Upper lobe of left lung (tissue), 4 donors: ENCODE measurements at regions not wholly inside any gene's neighbourhood (a gene's known extent, or its start where the extent isn't known, plus 50 kb on each side); places are given as distances from the start of the nearest gene placed in this dataset.

Source experiments
- POLR2A ChIP-seq, 4 donors: fragments of 450-650 bp; IDR thresholded peaks; one replicate each; pipeline ENCODE4 v1.5.1; 2016 to 2017; ENCODE audit warnings: antibody characterized with exemption in 4 of 4, mild to moderate bottlenecking in 2 of 4
- POLR2AphosphoS5 ChIP-seq, 2 donors: sonication (generic); formaldehyde crosslinking; IDR thresholded peaks; one replicate each; pipeline ENCODE4 v1.5.1; 2017; ENCODE audit warnings: antibody characterized with exemption in 2 of 2
- TF ChIP-seq, protein P1 (sequence below), 6 experiments: fragments of 450-650 bp in 4 of 6; fragments of 200-600 bp in 2 of 6; sonication (generic) in 2 of 6; IDR thresholded peaks; one replicate each; pipeline ENCODE4 v1.5.1; 2016 to 2019; ENCODE audit warnings: antibody characterized with exemption in 6 of 6

- TF ChIP-seq POLR2AphosphoS5 (IDR thresholded peaks at IDR 0.05) = no peak
- TF ChIP-seq, protein P1, sequence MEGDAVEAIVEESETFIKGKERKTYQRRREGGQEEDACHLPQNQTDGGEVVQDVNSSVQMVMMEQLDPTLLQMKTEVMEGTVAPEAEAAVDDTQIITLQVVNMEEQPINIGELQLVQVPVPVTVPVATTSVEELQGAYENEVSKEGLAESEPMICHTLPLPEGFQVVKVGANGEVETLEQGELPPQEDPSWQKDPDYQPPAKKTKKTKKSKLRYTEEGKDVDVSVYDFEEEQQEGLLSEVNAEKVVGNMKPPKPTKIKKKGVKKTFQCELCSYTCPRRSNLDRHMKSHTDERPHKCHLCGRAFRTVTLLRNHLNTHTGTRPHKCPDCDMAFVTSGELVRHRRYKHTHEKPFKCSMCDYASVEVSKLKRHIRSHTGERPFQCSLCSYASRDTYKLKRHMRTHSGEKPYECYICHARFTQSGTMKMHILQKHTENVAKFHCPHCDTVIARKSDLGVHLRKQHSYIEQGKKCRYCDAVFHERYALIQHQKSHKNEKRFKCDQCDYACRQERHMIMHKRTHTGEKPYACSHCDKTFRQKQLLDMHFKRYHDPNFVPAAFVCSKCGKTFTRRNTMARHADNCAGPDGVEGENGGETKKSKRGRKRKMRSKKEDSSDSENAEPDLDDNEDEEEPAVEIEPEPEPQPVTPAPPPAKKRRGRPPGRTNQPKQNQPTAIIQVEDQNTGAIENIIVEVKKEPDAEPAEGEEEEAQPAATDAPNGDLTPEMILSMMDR (IDR thresholded peaks at IDR 0.05) = no peak
- TF ChIP-seq POLR2A (IDR thresholded peaks at IDR 0.05) = no peak
These were observed 193.3 kb downstream of the HERPUD2 start for GRCh38 chr7:35501681-35502080.
